ENCODE measurements at regions not wholly inside any gene's neighbourhood (a gene's known extent, or its start where the extent isn't known, plus 50 kb on each side); places are given as distances from the start of the nearest gene placed in this dataset.

DNA sequence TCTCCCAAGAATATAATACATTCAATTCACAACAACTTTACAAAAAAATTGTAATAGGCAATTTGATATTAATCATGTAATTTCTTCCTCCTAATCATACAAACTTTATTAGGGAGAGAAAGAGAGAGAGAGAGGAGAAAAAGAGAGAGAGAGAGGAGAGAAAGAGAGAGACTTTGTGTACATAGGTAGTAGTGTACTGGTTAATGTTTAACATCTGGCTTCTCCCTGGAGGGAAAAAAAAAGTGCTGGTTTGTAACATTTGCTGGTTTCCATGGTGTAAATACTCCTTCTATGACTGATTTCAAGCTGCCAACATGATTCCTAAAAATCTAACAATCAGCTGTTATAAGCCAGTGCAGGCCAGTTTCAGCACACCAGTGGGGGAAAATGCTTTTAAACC lies 98.0 kb upstream of the ARHGEF26 start:
- H3K27ac ChIP-seq (ENCODE audit: low read depth, low read length) = no peak overlapping the region
- ATAC-seq (no peak), DNase-seq (no peak)
- H3K4me3 Mint-ChIP-seq = no peak overlapping the region
- no peaks in the 10 kb centered on the region for H3K36me3 Mint-ChIP-seq
- no peaks in the 10 kb centered on the region for H3K4me1 Mint-ChIP-seq
- H3K27ac Mint-ChIP-seq = no peak overlapping the region
- intact Hi-C loops (cut with micrococcal nuclease) = no loop called here
- POLR2A ChIA-PET = no interaction called here
- CTCF ChIA-PET = interaction anchor here (1.0 kb wide), 1 partner anchor 13 kb away, joined by 3 read pairs; no protein-coding TSS in a partner anchor
- H3K9me3 ChIP-seq (ENCODE audit: control insufficient read depth in 2 of 3, low read length in 3 of 3) = no peaks in the 10 kb centered on the region
- no peaks in the 10 kb centered on the region for H3K9me3 Mint-ChIP-seq
- peaks cover 0 to 13% (median 4%) of the 10 kb centered on the region in 5 donors for H3K27me3 Mint-ChIP-seq
- no peak overlapping the region for H3K4me3 ChIP-seq (ENCODE audit: low read length)
- H3K36me3 ChIP-seq (ENCODE audit: control insufficient read depth in 2 of 3, insufficient read depth in 3 of 3, low read length in 3 of 3) = no peaks in the 10 kb centered on the region
- no peaks in the 10 kb centered on the region for H3K27me3 ChIP-seq (ENCODE audit: control insufficient read depth in 2 of 2, insufficient read depth in 2 of 2, low read length in 2 of 2)
- H3K4me1 ChIP-seq (ENCODE audit: control insufficient read depth in 2 of 2, insufficient read depth in 2 of 2, low read length in 2 of 2) = no peaks in the 10 kb centered on the region

DNA sequence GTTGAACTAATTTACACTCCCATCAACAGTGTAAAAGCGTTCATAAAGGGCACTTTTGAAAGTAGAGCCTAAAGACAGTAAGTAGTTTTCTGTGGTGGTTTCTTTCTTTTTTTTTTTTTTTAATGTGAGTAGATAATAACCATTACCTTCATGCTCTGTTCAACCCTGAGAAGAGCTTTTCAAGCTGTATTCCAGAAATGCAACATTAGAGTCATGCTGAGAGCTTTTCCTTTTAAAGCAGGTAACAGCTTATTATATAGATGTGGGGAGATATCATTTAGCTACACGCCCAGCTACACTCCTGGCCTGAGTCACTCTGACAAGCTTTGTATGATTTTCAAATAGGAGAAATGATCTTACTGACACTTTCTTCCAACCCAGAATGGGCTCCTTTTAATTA lies 96.2 kb upstream of the ARHGEF26 start:
- ChIA-PET POLR2A (no interaction called here), CTCF (interaction anchor here (0.6 kb wide), 1 partner anchor 23 kb away, joined by 3 read pairs; no protein-coding TSS in a partner anchor)
- no peaks in the 10 kb centered on the region for H3K4me1 Mint-ChIP-seq
- no peak overlapping the region for H3K27ac ChIP-seq (ENCODE audit: low read depth, low read length)
- H3K36me3 ChIP-seq (ENCODE audit: control insufficient read depth in 2 of 3, insufficient read depth in 3 of 3, low read length in 3 of 3) = no peaks in the 10 kb centered on the region
- no peak overlapping the region for H3K27ac Mint-ChIP-seq
- intact Hi-C loops (cut with micrococcal nuclease) = no loop called here
- H3K4me1 ChIP-seq (ENCODE audit: control insufficient read depth in 2 of 2, insufficient read depth in 2 of 2, low read length in 2 of 2) = no peaks in the 10 kb centered on the region
- no peaks in the 10 kb centered on the region for H3K9me3 ChIP-seq (ENCODE audit: control insufficient read depth in 2 of 3, low read length in 3 of 3)
- no peaks in the 10 kb centered on the region for H3K36me3 Mint-ChIP-seq
- no peaks in the 10 kb centered on the region for H3K9me3 Mint-ChIP-seq
- no peak overlapping the region for H3K4me3 Mint-ChIP-seq
- no peaks in the 10 kb centered on the region for H3K27me3 ChIP-seq (ENCODE audit: control insufficient read depth in 2 of 2, insufficient read depth in 2 of 2, low read length in 2 of 2)
- H3K4me3 ChIP-seq (ENCODE audit: low read length) = no peak overlapping the region
- peaks cover 0 to 8% (median 4%) of the 10 kb centered on the region in 5 donors for H3K27me3 Mint-ChIP-seq
- ATAC-seq (no peak), DNase-seq (no peak)

DNA sequence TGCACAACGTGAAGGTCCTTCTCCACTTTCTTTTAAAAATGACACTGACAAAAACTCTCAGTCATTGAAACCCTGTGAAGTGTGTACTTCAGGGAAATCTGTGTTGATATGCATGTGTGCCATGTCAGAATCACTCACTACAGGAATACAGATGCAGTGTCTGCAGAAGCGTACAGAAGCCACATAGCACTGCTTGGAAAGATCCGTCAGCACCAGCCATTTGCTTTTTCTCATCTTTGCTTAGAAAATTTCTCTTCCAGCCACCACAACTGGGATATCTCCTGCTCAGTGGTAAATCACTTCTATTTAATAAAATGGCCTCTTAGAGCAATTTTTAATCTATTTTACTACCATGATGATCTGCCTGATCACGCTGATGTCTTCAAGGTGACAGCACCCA lies 91.3 kb upstream of the ARHGEF26 start:
- Histone ChIP-seq H3K36me3 (ENCODE audit: control insufficient read depth in 2 of 3, insufficient read depth in 3 of 3, low read length in 3 of 3) (no peaks in the 10 kb centered on the region), H3K9me3 (ENCODE audit: control insufficient read depth in 2 of 3, low read length in 3 of 3) (no peaks in the 10 kb centered on the region), H3K4me3 (ENCODE audit: low read length) (no peak overlapping the region), H3K27ac (ENCODE audit: low read depth, low read length) (no peak overlapping the region), H3K4me1 (ENCODE audit: control insufficient read depth in 2 of 2, insufficient read depth in 2 of 2, low read length in 2 of 2) (no peaks in the 10 kb centered on the region), H3K27me3 (ENCODE audit: control insufficient read depth in 2 of 2, insufficient read depth in 2 of 2, low read length in 2 of 2) (no peaks in the 10 kb centered on the region)
- DNase-seq (no peak), ATAC-seq (no peak)
- Mint-ChIP-seq H3K4me3 (no peak overlapping the region), H3K36me3 (no peaks in the 10 kb centered on the region), H3K4me1 (no peaks in the 10 kb centered on the region), H3K27ac (no peak overlapping the region), H3K27me3 (peaks cover 2 to 8% (median 6%) of the 10 kb centered on the region in 5 donors), H3K9me3 (no peaks in the 10 kb centered on the region)
- intact Hi-C loops (cut with micrococcal nuclease) = no loop called here
- ChIA-PET CTCF (no interaction called here), POLR2A (no interaction called here)

DNA sequence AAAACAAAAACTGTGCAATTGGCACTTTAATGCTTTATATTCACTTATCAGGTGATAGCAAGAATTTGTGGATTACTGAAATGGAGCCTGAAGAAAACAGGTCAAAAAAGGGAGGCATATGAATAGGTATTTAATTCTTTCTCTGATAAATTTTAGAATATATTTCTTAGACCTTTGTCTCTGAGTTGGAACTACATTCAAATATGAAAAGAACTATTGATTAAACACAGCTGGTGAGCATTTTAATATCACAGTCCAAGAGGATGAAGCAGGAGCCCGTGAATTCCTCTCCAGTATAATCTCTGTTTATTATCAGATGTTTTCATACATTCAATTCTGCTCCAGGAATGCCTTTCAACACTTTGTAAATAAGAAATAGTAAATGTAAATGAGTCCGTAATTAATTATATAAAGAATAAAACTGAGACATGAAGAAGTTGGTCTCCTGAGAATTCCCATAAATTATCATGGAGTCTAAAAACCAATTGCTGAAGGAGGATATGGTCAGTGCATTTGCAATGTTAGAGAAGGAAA lies 86.3 kb upstream of the ARHGEF26 start:
- intact Hi-C loops (cut with micrococcal nuclease) = no loop called here
- Histone ChIP-seq H3K27ac (ENCODE audit: low read depth, low read length) (no peak overlapping the region), H3K9me3 (ENCODE audit: control insufficient read depth in 2 of 3, low read length in 3 of 3) (no peaks in the 10 kb centered on the region), H3K4me1 (ENCODE audit: control insufficient read depth in 2 of 2, insufficient read depth in 2 of 2, low read length in 2 of 2) (no peaks in the 10 kb centered on the region), H3K4me3 (ENCODE audit: low read length) (no peak overlapping the region), H3K27me3 (ENCODE audit: control insufficient read depth in 2 of 2, insufficient read depth in 2 of 2, low read length in 2 of 2) (no peaks in the 10 kb centered on the region), H3K36me3 (ENCODE audit: control insufficient read depth in 2 of 3, insufficient read depth in 3 of 3, low read length in 3 of 3) (no peaks in the 10 kb centered on the region)
- Mint-ChIP-seq H3K36me3 (no peaks in the 10 kb centered on the region), H3K4me1 (no peaks in the 10 kb centered on the region), H3K9me3 (peaks cover 0 to 4% (median 0%) of the 10 kb centered on the region in 11 donors), H3K27ac (no peak overlapping the region), H3K4me3 (no peak overlapping the region), H3K27me3 (peaks cover 2 to 11% (median 8%) of the 10 kb centered on the region in 5 donors)
- ChIA-PET POLR2A (no interaction called here), CTCF (interaction anchor here (0.7 kb wide), 1 partner anchor 284 kb away, joined by 3 read pairs; no protein-coding TSS in a partner anchor)
- DNase-seq = no peak
- no peak for ATAC-seq

DNA sequence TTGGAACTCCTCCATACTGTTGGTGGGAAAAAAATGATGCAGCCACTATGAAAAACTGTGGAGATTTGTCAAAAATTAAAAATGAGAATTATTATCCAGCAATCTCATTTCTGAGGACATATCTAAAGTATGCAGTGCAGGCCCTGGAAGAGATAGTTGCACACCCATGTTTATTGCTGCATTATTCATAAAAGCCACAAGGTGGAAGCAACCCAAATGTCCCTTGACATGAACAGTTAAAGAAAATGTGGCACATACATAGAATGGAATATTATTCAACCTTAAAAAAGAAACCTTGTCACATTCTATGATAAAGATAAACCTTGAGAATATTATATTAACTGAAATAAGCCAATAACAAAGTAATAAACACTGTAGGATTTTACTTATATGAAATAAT lies 80.9 kb upstream of the ARHGEF26 start:
- Mint-ChIP-seq H3K9me3 (peaks cover 0 to 4% (median 0%) of the 10 kb centered on the region in 11 donors), H3K27me3 (peaks cover 2 to 22% (median 9%) of the 10 kb centered on the region in 5 donors), H3K27ac (no peak overlapping the region), H3K4me1 (no peaks in the 10 kb centered on the region), H3K36me3 (no peaks in the 10 kb centered on the region), H3K4me3 (no peak overlapping the region)
- CTCF ChIA-PET = no interaction called here
- no peaks in the 10 kb centered on the region for H3K4me1 ChIP-seq (ENCODE audit: control insufficient read depth in 2 of 2, insufficient read depth in 2 of 2, low read length in 2 of 2)
- peaks cover 0 to 4% of the 10 kb centered on the region in 2 donors for H3K27me3 ChIP-seq (ENCODE audit: control insufficient read depth in 2 of 2, insufficient read depth in 2 of 2, low read length in 2 of 2)
- POLR2A ChIA-PET = no interaction called here
- no peaks in the 10 kb centered on the region for H3K9me3 ChIP-seq (ENCODE audit: control insufficient read depth in 2 of 3, low read length in 3 of 3)
- intact Hi-C loops (cut with micrococcal nuclease) = loop anchor here (2.0 to 5.0 kb wide), 2 partner anchors 212 to 1661 kb away; no protein-coding TSS in a partner anchor
- no peak overlapping the region for H3K27ac ChIP-seq (ENCODE audit: low read depth, low read length)
- ATAC-seq (no peak), DNase-seq (no peak)
- no peaks in the 10 kb centered on the region for H3K36me3 ChIP-seq (ENCODE audit: control insufficient read depth in 2 of 3, insufficient read depth in 3 of 3, low read length in 3 of 3)
- no peak overlapping the region for H3K4me3 ChIP-seq (ENCODE audit: low read length)

DNA sequence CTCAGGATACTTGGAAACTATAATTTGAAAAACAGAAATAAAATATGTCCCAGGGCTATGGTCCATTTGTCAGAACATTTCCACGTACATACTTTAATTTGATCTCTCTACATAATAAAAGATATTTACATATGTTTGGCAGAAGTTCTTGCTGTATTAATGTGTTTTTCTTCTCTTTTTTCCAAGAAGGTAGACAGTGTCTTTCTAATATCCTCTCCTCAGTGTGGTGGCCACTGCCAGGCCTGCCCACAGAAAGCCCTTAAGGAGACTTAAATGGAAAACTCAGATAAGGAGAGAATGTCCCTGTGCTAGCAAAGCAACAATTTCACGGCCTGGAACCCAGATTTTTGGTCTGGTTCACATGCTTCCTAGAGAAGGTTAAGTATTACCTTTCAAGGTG lies 76.5 kb upstream of the ARHGEF26 start:
- Mint-ChIP-seq H3K9me3 (no peaks in the 10 kb centered on the region), H3K27me3 (peaks cover 5 to 28% (median 15%) of the 10 kb centered on the region in 5 donors), H3K4me1 (no peaks in the 10 kb centered on the region), H3K27ac (no peak overlapping the region), H3K36me3 (no peaks in the 10 kb centered on the region), H3K4me3 (no peak overlapping the region)
- Histone ChIP-seq H3K4me1 (ENCODE audit: control insufficient read depth in 2 of 2, insufficient read depth in 2 of 2, low read length in 2 of 2) (no peaks in the 10 kb centered on the region), H3K27me3 (ENCODE audit: control insufficient read depth in 2 of 2, insufficient read depth in 2 of 2, low read length in 2 of 2) (peaks cover 0 to 4% of the 10 kb centered on the region in 2 donors), H3K9me3 (ENCODE audit: control insufficient read depth in 2 of 3, low read length in 3 of 3) (no peaks in the 10 kb centered on the region), H3K36me3 (ENCODE audit: control insufficient read depth in 2 of 3, insufficient read depth in 3 of 3, low read length in 3 of 3) (no peaks in the 10 kb centered on the region), H3K27ac (ENCODE audit: low read depth, low read length) (no peak overlapping the region), H3K4me3 (ENCODE audit: low read length) (no peak overlapping the region)
- ATAC-seq = no peak
- intact Hi-C loops (cut with micrococcal nuclease) = loop anchor here in 1 of 2 donors (5.0 kb wide), 1 partner anchor 208 kb away; no protein-coding TSS in a partner anchor
- DNase-seq = no peak
- ChIA-PET CTCF (no interaction called here), POLR2A (no interaction called here)

DNA sequence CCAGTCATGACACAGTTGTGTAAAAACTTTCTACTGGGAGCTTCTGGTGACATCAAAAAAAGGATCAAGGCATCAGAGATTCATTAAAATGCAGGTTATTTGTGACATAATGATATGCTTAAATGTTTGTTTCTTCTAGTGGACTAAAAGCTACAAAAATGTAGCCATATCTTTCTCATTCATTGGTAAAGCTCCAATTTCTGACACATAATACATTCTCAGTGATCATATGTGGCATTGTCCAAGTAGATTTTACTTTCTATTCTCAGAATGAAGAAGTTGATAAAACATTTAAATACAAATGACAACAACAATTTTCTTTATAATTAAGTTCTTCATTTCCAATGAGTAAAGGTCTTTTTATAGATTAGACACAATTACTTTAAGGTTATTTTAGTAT lies 71.0 kb upstream of the ARHGEF26 start:
- peaks cover 0 to 24% (median 13%) of the 10 kb centered on the region in 5 donors for H3K27me3 Mint-ChIP-seq

More for the DNA sequence above, 71.0 kb upstream of the ARHGEF26 start:
- Histone ChIP-seq H3K36me3 (ENCODE audit: control insufficient read depth in 2 of 3, insufficient read depth in 3 of 3, low read length in 3 of 3) (no peaks in the 10 kb centered on the region), H3K27ac (ENCODE audit: low read depth, low read length) (no peak overlapping the region), H3K9me3 (ENCODE audit: control insufficient read depth in 2 of 3, low read length in 3 of 3) (no peaks in the 10 kb centered on the region), H3K27me3 (ENCODE audit: control insufficient read depth in 2 of 2, insufficient read depth in 2 of 2, low read length in 2 of 2) (no peaks in the 10 kb centered on the region), H3K4me3 (ENCODE audit: low read length) (no peak overlapping the region), H3K4me1 (ENCODE audit: control insufficient read depth in 2 of 2, insufficient read depth in 2 of 2, low read length in 2 of 2) (no peaks in the 10 kb centered on the region)
- Mint-ChIP-seq H3K4me1 (no peaks in the 10 kb centered on the region), H3K9me3 (peaks cover 0 to 3% (median 0%) of the 10 kb centered on the region in 11 donors), H3K27ac (no peak overlapping the region), H3K4me3 (no peak overlapping the region), H3K36me3 (no peaks in the 10 kb centered on the region)
- CTCF ChIA-PET = no interaction called here
- POLR2A ChIA-PET = no interaction called here
- intact Hi-C loops (cut with micrococcal nuclease) = no loop called here
- ATAC-seq = no peak
- DNase-seq = no peak
